ENCODE measurements at regions not wholly inside any gene's neighbourhood (a gene's known extent, or its start where the extent isn't known, plus 50 kb on each side); places are given as distances from the start of the nearest gene placed in this dataset.
"Not testable (repeated sequence)": the region's sequence is repeated elsewhere in the genome, so short reads cannot be mapped to it uniquely, and the experiment has no call there.

DNA sequence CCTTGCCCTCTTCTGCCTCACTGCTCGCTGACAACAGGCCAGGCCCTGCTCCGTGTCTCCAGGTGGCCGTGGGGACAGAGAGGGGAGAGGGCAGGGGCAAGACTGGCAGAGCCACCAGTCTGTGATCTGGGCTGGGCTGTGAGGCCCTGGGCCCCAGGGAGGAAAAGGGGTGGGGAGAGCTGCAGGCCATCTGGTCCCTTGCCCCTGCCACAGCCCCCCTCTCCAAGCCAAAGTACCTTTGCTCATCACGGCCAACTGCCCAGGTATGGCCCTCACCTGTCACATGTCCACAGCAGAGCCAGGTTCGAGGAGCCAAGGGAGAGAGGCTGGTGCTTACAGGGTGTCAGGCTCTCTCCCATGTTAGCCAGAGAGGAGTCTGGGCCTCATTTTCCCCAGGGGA is 91.4 kb upstream of the LHX1 start:
- DNase-seq (ENCODE audit: low read depth in 2 of 2) = no peak

DNA sequence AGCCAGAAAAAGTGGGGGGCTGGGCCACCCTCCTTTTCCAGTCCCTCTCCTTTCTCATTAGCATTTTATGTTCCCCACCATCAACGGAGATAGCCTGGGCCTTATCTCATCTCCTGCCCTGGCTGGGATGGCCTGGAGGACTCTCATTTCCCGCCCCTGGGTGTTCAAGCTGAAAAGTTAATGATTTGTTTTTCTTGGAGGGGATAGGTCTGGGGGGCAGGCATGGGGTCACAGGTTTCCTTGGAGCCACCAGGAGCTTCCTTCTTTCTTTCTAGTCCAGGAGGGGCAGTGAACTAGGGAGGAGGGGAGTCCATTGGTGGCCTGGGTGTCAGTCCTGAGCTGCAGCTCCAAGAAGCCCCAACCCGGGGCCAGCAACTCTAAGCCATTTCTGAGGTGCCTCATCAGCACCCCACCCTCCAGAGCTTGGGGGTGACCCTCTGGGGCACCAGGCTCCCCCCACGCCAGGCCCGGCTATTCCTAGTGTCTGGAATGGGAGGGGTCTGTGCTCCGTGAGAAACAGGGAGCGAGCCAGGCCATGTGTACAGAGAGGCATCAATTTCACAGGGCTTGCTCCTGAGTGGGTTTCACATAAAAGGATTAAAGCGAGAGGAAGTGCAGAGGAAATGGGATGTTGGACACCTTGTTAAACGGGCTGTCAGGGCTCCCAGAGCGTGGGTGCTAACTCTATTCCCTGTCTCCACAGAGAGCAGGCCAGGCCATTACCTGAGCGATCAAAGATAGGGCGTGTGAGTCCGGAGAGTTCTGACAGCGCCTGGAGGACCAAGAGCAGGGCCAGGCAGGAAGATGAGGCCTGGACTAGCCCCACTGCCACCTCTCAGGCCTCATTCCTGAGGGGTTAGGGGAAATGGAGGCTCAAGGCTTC is 90.6 kb upstream of the LHX1 start:
- no peak for DNase-seq (ENCODE audit: low read depth in 2 of 2)

DNA sequence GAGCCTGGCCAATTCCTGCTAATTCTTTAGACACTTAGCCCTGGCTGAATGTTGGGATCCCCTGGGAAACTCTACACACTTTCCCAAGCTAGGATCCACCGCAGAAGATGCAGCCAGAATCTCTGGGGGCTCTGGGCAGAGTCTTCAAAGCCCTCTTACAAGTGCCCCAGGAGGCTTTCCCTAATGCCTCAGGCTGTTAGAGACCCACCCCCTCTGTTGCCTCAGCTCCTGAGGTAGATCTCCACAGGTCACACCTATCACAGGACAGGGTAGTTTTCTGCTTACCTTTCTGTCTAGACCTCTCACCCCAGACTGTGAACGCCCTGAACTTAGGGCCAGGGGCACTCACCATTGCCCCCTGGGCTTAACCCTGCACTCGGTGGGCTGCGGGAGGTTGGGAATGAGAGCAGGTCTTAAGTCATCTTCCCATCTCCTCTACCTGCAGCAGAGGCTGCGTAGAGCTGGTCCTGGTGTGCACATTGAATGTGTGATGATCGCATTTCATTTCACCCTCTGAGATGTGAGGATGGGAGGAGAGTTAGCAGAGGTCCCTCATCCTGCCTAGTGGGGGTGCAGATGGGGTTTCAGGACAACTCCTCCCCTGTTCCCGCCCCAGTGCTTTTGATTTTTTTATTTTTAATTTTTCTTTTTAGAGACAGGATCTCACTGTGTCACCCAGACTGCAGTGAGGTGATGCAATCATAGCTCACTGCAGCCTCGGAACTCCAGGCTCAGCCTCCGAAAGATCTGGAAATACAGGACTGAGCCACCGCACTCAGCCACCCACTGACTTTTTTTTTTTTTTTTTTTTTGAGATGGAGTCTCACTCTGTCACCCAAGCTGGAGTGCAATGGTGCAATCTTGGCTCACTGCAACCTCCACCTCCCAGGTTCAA is 89.0 kb upstream of the LHX1 start:
- no peak for DNase-seq (ENCODE audit: low read depth in 2 of 2)

DNA sequence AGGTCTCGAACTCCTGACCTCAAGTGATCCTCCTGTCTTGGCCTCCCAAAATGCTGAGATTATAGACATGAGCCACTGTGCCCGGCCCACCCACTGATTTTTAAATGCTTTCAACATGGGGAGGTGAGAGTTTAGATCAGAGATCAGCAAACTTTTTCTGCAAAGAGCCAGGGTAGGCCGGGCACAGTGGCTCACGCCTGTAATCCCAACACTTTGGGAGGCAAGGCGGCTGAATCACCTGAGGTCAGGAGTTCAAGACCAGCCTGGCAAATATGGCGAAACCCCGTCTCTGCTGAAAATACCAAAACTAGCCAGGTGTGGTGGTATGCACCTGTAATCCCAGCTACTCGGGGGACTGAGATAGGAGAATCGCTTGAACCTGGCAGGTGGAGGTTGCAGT is 88.3 kb upstream of the LHX1 start:
- not testable (repeated sequence) for DNase-seq (ENCODE audit: low read depth in 2 of 2)

DNA sequence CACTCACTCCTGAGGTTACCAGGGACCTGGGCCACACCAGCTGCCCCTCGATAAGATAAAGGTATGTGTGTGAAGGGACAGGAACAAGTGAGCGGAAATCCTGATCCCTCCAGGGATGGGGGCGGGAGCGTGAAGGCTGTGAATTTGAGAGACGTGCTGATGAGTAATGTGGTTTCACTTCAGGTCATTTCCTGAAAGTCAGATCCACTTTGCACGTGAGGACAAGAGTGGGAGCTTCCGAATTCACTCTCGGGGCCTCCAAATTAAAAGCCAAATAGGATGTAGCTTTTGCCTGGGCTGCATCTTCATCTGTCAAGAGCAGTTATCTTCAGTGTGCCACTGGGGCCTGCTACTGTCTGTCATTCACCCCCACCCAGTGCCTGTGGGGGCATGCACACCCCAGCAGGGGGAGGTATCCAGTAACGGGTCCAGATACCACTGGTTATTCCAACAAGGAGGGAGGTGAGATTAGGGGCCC is 87.4 kb upstream of the LHX1 start:
- DNase-seq (ENCODE audit: low read depth in 2 of 2) = peak; percentile 4 to 25

DNA sequence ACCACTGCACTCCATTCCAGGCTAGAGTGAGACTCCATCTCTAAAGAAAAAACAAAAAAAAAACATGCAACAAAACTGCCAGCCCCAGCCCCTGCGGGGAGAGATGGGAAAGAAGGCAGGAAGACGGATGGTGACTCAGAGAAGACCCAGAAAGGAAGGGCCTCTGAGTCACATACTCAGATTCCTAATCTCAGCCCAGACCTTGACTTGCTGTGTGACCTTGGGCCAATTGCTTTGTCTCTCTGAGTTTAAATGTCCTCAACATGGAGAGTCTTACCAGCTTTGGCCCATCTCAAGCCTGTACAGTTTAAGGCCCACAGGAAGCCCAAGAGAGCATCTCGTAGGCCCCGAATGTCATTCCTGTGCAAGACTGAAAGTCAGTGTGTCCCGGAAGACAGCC is 86.5 kb upstream of the LHX1 start:
- no peak for DNase-seq (ENCODE audit: low read depth in 2 of 2)

DNA sequence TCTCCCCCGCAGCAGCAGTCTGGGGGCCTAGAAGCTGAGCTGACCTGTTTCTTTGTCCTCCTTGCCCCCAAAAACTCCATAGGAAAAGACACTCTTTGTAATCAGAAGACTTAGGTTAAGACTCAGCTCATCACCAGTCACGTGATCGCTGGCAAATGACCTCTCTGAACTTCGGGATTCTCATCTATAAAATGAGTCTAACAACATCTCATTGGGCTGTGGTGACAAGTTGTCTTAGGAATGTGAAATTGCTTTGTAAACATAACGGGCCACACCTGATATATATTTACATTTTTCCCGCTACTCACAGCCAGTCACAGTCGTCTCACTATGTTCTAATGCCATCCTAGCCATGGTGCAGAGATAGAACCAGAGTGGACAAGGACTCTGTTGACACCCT is 86.0 kb upstream of the LHX1 start:
- no peak for DNase-seq (ENCODE audit: low read depth in 2 of 2)

DNA sequence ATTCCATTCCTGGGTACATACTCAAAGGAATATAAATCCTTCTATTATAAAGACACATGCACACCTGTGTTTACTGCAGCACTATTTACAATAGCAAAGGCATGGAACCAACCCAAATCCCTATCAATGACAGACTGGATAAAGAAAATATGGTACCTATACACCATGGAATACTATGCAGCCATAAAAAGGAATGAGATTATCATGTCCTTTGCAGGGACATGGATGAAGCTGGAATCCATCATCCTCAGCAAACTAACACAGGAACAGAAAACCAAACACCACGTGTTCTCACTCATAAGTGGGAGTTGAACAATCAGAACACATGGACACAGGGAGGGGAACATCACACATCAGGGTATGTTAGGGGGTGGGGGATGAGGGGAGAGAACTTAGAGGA is 84.8 kb upstream of the LHX1 start:
- DNase-seq (ENCODE audit: low read depth in 2 of 2) = not testable (repeated sequence)

DNA sequence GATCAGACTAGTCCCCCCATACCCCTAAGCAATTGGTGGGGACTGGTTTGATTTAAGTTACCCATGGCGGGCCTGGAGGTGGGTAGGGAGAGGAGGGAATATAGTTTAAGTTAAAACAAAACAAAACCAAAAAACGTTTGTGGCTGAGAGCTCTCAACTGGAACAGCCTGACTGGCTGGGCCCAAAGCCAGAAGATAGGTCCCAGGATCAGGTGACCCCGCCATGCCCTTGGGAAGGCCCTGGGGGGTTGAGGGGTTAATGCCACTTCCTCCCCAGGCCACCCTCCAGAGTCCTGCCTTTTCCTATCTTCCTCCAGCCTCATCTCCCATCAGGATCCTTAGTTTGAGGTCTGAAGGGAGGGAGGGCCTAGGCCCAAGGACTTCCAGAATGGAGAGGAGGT is 82.3 kb upstream of the LHX1 start:
- no peak for DNase-seq (ENCODE audit: low read depth in 2 of 2)

DNA sequence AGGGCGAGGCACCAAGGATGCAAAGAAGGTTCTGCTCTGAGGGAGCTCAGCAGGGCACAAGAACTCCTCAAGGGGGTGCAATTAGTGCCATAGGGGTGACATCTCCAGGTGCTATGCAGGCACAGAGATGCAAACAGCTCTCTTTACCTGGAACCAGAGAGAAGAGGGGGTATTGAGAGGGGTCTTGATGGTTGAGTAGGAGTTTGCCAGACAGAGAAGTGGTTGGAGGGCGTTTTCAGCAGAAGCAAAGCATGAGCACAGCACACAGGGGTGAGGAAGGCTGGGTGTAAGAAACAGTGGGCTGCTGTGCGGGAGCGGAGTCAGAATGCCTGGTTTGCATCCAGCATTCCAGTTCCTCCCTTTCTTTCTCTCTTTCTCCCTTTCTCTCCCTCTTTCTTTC is 81.8 kb upstream of the LHX1 start:
- DNase-seq (ENCODE audit: low read depth in 2 of 2) = no peak

DNA sequence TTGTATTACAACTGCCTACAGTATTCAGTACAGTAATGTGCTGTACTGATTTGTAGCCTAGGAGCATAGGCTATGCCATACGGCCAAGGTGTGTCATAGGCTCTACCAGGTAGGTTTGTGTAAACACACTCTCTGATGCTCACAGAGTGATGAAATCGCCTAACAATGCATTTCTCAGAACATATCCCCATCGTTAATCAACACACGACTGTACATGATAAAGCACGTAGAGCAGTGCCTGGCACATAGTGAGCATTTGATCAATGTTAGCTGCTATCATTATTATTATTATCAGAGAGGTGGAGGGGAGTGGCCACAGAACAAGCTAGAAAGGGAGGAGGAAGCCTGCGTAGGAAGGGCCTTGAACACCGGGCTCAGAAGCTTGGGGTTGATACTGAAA is 81.1 kb upstream of the LHX1 start:
- DNase-seq (ENCODE audit: low read depth in 2 of 2) = no peak

DNA sequence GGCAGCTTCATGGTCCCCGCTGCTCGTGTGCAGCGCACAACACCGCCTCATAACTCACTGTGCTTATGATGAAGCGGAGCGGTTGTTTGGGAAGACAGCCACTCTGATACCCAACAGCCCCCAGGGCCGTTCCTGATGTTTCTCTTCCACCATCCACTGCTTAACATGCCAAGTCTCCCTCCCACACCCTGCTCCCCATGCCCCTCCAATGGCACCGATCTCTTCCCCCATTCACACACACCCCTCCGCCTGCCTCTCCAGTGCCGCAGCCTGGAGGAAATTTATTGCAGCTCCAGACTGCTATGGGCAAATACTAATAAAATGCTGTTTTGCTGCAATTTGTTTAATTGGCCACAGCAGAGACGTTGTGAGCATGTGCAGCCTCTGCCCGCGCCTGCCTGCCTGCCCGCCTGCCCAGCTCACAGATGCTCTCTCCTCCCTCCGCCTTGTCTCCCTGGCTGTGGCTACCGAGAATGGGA is 80.3 kb upstream of the LHX1 start:
- DNase-seq (ENCODE audit: low read depth in 2 of 2) = no peak

DNA sequence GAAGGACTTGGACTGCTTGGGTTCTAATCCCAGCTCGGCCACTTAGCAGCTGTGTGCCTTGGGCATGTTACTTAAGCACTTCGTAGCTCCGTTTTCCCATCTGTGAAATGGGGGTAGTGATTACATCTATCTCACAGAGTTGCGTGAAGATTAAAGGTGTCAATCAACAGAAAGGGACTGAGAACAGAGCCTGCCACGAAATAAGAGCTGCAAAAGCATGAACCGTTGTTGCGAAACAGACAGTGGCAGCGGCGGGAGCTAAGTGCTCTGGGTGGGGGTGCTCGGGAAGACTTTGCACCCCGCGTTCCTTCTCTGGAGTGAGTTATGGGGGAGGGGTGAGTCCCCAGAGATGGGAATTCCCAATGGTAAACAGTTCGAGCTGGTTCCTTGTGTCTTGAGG is 79.6 kb upstream of the LHX1 start:
- no peak for DNase-seq (ENCODE audit: low read depth in 2 of 2)

DNA sequence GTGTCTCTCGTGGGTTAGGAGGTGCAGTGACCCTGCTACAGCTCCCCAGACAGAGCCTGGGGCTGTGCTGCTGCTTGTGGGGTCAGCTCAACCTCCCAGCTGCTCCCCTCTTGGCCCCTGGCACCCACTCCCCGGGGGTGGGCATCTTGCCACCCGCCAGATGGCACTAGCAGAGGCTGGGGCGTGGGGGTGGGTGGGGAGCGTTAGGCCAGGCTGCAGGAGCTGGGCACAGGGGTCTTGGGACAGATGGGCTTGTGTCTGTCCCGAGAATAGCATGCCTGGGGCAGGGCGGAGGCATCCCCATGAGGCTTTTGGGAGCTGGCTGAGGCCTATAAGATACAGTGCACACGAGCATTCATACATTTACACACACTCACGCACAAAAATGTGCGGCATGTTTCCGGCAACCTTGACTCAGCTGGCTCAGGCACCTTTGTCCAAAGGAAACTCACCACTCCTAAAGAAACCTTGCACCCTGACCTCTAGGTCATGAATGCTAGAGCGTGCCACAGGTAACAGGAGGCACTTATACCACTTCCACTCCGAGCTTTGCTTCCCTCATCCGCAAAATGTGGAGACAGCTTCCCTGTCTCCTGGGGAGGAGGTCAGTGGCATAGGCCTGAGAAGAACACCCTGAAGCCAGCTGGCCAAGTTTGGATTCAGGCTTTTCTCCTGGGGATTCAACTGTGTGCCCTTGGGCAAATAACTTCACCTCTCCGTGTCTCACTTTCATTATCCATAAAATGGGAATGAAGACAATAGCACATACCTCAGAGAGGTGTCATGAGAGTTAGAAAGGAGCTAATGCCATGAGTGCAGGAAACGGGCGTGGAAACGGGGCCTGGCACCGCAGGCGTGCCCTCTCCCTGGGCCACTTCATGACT is 78.9 kb upstream of the LHX1 start:
- no peak for DNase-seq (ENCODE audit: low read depth in 2 of 2)

DNA sequence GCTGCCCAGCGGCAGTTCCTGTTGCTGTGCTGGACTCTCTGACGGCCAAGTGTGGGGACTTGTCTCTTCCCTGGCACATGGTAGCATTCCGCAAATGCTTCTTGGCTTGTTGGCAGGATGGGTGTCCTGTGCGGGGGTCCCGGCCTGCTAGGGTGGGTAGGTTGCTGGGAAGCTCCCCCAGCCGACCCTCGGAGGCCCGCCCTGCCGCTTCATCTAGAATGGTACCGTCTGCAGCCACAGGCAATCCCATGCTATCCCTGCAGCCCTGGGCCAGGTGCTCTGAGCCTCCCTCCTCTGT is 78.3 kb upstream of the LHX1 start:
- DNase-seq (ENCODE audit: low read depth in 2 of 2) = no peak

DNA sequence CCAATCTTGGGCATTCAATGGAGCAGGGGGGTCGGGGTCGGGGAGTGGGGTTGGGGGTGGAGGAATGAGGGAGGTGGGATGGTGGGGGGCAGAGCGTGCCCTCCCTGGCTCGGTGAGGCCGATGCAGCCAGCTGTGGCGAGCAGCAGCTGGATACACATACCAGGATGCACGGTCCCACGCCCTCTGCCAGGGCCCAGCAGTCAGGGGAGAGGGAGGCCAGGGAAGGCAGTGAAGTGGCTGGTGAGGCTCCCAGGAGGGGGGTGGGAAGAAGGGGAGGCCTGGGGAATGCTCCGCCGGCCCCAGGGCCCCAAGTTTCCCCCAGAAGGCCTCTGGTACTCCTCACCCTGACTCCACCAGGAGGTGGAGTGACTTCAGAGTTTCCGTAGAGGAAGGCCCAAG is 77.6 kb upstream of the LHX1 start:
- no peak for DNase-seq (ENCODE audit: low read depth in 2 of 2)

DNA sequence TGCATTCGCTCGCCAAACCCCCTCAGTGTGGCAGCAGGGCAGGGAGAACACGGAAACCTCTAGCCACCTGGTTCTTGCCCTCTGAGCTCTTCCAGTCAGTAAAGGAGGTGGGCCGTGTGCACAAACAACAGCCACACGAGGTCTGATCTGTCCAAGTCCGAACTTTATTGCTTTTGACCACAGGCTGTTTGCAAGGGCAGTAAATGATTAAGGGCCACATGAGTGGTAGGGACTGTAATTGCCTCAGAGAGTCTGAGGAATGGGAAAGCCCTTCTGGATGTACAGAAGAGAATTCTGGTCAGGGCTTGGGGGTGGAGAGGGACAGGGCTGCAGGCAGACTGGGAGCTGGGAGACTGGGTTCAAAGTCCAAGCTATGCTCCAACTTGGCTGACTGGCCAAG is 75.7 kb upstream of the LHX1 start:
- no peak for DNase-seq (ENCODE audit: low read depth in 2 of 2)

DNA sequence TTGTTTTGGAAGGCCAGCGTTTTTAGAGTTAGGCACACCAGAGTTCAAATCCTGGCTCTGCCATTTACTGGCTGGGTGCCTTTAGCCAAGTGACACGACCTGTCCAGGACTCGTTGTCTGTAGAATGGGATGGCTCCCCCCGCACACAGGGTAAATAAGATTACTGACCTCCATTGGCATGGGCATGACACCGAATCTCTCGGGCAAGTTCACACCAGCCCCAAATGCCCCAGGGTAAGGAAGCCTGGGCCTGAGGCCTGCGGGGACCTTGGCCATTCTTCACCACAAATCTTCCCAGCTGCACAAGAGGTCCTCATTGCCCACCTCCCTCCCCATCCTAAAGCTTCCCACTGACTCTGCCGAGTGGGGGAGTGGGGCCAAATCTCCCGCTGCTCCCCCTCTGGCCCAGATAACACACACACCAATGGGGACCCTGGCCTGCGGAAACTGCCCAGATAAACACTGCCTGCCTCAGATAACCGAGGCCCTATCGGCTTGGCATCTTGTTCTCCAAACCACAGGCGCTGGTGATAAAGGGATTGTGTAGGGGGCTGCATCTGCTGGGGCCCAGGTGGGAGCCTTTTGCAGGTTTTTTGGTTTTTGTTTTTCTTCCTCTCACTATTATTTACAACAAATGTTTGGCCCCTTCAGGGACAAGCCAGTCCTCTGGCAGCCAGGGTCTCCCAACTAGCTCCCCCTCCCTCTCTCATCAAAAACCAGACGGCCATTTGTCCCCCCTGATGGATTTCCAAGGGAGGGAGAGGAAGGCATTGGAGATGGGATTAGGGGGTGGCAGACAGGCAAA is 75.0 kb upstream of the LHX1 start:
- DNase-seq (ENCODE audit: low read depth in 2 of 2) = no peak

DNA sequence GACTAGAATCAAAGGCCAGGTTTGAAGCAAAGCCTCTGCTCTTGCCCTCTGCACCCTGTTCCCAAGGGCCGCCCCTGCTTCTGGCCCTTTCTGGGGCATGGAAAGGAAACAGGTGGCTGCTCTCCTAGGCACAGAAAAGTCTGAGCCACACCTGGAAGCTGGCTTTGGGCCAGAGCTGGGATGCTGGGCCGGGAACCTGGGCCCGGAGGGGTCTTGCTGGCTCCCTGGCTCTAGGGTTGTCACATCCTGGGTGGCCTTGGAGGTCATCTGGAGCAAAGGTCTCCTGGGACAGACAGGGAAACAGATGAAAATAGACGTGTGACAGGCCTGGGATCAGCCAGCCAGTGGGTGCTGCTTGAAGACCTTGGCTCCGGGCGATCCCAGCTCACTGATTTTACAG is 74.1 kb upstream of the LHX1 start:
- no peak for DNase-seq (ENCODE audit: low read depth in 2 of 2)

DNA sequence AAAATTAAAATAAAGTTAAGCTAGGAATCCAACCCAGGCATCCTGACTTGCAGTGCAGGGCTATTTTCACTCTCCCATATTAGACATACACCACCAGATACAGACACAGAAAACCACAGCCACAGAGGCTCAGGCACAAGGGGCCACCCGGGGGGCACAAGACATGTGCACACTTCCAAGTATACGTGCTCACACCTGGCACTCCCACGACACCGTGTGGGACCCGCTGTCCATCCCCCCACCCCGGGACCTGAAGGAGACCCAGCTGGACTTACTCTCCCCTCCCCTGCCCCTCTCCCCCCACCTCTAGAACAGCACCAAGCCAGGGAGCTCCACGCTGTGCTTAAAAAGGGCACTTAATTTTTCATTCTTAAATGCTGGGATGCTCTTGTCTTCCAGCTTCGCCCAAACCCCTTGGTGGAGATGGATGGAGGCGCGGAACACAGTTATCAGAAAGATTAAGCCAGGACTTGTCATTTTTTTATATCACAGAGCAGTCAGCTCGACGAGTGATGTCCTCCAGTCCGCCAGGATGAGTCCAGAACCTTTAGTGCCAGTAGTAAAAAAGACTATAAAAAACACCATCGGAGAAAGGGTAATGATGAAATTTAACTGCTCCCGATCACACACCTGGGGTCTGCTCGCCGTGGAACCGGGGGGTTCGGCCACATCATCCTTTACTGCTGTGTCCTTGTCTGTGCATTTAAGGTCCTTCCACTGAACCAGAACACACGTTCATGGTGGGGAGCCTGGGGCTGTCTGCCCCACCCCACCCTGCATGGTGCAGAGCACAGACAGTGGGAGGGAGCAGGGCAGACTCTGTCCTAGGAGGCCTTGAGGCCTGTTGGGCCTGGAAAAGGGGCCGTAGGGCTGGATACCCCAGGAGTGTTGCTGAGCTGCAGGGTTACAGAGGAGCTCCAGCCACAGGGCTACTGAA is 73.3 kb upstream of the LHX1 start:
- DNase-seq (ENCODE audit: low read depth in 2 of 2) = no peak
